Dedifferentiated amniotic fluid mesenchymal stem cell (primary cell): ENCODE measurements at regions not wholly inside any gene's neighbourhood (a gene's known extent, or its start where the extent isn't known, plus 50 kb on each side); places are given as distances from the start of the nearest gene placed in this dataset.
"Not testable (repeated sequence)": the region's sequence is repeated elsewhere in the genome, so short reads cannot be mapped to it uniquely, and the experiment has no call there.

ENCODE experiments used
- DNase-seq: peaks from one replicate; pipeline ENCODE4 v3.0.0-alpha.2; 2016; ENCODE audit errors: extremely low spot score

- no peak for DNase-seq
Measured at GRCh38 chr17:72366626-72367025, 245.8 kb downstream of the SOX9 start.

- DNase-seq, result no peak
Measured at GRCh38 chr17:72368191-72368590, 247.4 kb downstream of the SOX9 start.

DNA sequence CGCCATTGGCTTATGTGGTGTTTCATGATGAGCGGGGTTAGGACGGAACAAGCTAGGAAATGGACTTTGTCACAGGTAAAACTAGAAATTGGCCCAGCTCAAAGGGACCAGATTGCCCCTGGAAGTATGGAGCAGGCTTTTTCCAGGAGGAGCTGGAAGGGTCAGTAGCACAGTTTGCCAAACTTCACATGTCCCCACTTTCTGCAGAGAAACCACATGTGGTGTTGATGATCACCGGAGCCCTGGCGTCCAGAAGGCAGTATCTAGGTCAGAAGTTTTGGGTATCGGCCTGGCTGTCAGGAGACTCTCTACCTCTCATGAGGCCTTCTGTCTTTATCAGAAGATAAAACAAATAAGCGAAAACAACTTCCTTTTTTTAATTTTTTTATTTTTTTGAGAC is 248.5 kb downstream of the SOX9 start:
- DNase-seq, result no peak

DNA sequence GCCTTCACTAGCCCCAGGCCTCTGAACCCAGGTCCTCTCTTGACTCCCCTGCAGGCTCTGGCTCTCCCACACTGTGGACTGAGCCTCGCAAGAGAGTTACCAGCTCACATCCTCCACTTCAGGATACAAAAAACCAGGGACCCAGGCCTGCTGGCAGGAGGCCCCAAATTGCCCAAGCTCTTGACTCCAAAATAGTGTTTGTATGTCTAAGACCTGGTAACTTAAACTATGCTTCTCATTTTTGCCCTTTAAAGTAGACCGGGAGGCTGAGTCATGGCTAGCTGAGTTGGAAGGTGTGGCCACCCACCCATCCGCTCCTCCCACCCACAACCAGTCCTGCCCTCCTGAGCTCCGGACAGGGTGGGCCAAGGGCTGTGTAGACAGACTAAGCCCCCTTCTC is 250.0 kb downstream of the SOX9 start:
- peak; percentile 50 for DNase-seq

DNA sequence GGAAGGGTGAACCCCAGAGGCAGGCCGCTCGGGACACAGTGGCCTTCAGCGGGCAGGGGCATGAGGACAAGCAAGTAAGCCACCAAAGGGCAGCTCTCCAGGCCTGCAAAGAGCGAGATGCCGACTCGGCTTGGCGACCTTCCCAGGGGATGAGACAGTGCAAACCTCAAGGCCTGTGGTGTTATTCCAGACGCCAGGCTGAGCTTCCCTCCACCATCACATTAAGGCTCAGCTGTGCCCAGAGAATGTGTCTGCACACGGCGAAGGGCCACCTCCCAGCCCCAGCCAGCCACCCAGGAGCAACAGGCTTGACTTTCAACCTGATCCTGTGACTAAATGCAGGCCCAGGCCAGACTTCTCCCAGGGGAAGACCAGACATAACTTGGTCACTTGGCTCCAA is 251.4 kb downstream of the SOX9 start:
- DNase-seq, result no peak

GRCh38 chr17:72373910-72374741 is 253.3 kb downstream of the SOX9 start:
- DNase-seq, result no peak

GRCh38 chr17:72376526-72377345 is 255.9 kb downstream of the SOX9 start:
- peak; percentile 73 for DNase-seq

DNA sequence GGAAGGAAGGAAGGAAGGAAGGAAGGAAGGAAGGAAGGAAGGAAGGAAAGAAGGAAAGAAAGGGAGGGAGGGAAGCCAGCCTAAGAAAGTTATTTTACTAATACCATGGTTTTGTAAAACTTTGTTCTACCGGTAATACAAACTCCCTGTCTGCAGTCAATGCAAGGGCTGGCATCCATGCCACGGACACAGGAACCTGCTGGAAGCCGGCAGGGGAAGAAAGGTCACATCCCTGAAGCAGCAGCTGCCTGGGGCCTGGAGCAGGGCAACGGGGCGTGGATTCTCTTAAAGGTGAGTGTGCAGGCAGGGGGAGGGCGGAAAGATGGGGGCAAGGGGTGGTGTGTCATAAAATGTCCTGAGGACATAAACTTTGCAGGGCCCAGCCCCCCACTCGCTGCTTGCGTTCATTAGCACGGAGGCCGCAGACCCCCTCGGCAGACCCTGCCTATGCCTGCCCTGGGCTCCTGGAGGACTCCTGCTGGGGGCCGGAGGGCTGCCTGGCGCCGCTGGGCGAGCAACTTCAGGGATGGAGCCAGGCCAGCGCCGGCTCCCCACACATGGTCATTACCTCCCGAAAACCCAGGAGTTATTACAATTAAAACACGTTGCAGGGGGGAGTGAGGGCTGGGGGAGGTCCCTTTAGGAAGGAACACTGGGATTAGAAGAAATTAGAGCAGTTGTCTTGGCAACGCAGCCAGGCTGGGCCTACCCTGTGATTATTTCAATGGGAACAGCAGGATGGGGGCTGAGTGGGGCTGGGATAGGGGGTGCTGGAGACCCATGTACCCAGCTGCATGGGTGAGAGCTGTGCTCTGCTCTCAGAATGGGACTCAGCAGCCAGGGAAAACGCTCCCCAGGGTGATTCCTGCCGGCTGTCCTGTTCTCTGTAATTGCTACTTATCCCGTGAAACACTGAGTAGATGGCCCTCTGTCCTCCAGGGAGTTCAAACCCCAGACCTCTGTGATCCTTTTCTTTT is 257.9 kb downstream of the SOX9 start:
- DNase-seq, result no peak

- no peak for DNase-seq
Measured at GRCh38 chr17:72379516-72379915, 258.7 kb downstream of the SOX9 start.

DNA sequence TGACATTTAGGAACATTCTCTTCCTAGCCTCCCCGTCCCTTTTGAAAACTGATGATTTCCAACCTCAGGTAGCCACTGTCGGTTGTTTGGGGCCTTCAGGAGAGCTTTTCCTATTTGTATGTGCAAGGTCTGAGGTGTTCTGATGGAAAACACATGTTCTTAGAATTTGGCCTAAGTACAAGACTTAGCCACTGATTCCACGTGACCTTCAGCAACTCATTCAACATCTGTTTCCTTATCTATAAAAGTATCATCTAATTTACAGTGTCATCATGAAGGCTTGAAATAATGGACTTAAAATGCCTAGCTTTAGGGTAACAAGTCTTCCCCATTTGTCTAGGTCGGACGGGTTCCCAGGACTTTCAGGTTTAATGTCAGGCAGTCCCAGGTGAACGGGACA is 259.3 kb downstream of the SOX9 start:
- no peak for DNase-seq

- DNase-seq, result no peak
Measured at GRCh38 chr17:72380737-72381136, 259.9 kb downstream of the SOX9 start.

DNA sequence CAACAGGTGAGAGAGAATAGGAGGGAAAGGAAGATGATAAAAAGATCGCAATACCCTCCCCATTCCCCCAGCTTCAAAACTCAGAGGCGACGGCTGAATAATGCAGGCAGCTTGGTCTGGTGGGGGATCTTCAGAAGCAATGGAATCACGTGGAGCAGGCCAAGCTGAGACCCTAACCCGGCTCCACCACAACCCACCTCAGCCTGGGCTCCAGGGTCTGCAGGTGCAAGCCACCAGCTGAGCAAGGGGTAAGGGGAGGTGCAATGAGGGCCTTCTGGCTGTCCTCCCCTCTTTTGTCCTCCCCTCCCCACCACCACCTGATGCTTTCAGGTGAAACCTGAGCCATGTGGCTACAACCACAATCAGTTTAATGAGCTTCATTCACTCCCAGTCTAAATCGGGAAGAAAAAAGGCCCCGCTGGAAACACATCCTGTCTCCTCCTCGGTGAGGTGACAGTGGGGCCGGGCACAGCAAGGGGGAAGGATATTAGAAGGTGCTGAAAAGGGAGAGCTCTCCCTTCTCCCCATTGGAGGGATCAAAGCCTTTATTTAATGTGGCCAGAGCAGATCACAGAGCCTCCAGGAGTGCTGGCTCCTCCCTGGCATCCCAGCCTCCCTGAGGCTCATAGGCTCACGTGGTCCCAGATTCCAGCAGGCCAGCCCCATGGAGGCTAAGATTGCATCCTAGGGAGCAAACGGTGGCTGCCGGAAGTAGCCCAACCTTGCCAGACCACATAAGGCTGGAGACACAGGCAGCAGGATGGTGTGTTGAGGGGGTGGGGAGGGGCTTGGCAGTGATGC is 261.0 kb downstream of the SOX9 start:
- no peak for DNase-seq

- DNase-seq, result no peak
Measured at GRCh38 chr17:72382971-72383722, 262.3 kb downstream of the SOX9 start.

- no peak for DNase-seq
Measured at GRCh38 chr17:72385475-72385874, 264.7 kb downstream of the SOX9 start.

DNA sequence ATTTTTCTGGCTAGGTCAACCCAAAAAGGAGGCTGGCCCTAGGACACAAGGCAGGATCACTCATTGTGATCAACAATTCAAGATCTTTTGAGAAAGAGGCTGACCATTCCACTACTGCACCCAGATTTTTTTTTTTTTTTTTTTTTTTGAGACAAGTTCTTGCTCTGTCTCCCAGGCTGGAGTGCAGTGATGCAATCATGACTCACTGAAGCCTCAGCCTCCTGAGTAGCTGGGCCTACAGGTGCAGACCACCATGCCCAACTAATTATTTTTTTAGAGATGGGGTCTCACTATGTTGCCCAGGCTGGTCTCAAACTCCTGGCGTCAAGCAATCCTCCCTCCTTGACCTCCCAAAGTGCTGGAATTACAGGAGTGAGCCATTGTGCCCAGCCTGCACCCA is 265.4 kb downstream of the SOX9 start:
- not testable (repeated sequence) for DNase-seq

- DNase-seq, result no peak
Measured at GRCh38 chr17:72386619-72387237, 265.9 kb downstream of the SOX9 start.

GRCh38 chr17:72387487-72387886 is 266.7 kb downstream of the SOX9 start:
- peak; percentile 91 for DNase-seq

DNA sequence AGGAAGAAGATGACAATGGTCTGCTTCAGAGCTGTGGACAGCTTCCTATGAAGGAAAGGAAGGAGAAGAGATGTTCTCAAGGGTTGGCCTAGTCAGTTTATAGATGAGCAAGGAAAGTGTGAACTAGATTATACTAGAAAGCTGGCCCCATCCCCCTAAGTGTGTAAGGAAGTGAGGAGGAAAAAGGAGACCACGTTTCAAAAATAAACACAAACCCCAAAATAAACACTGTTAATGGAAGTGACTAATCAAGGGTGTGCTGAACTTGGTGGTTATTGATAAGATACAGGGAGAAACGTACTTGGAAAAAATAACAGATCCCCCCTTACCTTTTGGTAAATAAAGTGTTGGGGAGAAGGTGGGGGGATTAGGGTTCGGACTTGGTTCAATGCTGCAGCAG is 267.1 kb downstream of the SOX9 start:
- DNase-seq, result no peak

- DNase-seq, result no peak
Measured at GRCh38 chr17:72388765-72389473, 268.1 kb downstream of the SOX9 start.
